ENCODE measurements at regions not wholly inside any gene's neighbourhood (a gene's known extent, or its start where the extent isn't known, plus 50 kb on each side); places are given as distances from the start of the nearest gene placed in this dataset.

- no peak overlapping the region for H3K4me3 ChIP-seq (ENCODE audit: low read depth, low read length)
- TF ChIP-seq, protein P1, sequence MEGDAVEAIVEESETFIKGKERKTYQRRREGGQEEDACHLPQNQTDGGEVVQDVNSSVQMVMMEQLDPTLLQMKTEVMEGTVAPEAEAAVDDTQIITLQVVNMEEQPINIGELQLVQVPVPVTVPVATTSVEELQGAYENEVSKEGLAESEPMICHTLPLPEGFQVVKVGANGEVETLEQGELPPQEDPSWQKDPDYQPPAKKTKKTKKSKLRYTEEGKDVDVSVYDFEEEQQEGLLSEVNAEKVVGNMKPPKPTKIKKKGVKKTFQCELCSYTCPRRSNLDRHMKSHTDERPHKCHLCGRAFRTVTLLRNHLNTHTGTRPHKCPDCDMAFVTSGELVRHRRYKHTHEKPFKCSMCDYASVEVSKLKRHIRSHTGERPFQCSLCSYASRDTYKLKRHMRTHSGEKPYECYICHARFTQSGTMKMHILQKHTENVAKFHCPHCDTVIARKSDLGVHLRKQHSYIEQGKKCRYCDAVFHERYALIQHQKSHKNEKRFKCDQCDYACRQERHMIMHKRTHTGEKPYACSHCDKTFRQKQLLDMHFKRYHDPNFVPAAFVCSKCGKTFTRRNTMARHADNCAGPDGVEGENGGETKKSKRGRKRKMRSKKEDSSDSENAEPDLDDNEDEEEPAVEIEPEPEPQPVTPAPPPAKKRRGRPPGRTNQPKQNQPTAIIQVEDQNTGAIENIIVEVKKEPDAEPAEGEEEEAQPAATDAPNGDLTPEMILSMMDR (IDR thresholded peaks at IDR 0.05; ENCODE audit: low read depth, low read length) = no peak
Observed at GRCh38 chr11:13076961-13077360, 67.8 kb downstream of the RASSF10 start.

DNA sequence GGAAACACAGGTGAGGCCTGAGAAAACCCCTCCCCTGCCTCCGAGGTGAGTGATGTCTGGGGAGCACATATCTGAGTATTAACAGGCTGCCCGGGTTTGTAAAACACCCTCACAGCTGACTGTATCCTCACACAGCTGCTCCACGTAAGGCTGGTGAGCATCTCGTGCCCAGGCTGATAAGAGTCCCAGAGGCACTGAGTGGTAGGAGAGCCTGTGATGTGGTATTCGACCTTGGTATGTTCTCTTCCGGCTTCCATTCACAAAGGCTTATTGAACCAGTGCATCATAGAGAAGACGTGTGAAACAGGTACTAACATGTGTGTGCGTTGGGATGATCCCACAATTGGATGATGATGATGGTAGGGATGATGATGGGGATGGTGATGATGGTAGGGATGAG lies 71.7 kb downstream of the RASSF10 start:
- H3K4me3 ChIP-seq (ENCODE audit: low read depth, low read length) = no peak overlapping the region
- TF ChIP-seq, protein P1 (IDR thresholded peaks at IDR 0.05; ENCODE audit: low read depth, low read length) = no peak

- TF ChIP-seq, protein P1 (IDR thresholded peaks at IDR 0.05; ENCODE audit: low read depth, low read length) = no peak
- H3K4me3 ChIP-seq (ENCODE audit: low read depth, low read length) = no peak overlapping the region
Observed at GRCh38 chr11:13082588-13082987, 73.5 kb downstream of the RASSF10 start.

DNA sequence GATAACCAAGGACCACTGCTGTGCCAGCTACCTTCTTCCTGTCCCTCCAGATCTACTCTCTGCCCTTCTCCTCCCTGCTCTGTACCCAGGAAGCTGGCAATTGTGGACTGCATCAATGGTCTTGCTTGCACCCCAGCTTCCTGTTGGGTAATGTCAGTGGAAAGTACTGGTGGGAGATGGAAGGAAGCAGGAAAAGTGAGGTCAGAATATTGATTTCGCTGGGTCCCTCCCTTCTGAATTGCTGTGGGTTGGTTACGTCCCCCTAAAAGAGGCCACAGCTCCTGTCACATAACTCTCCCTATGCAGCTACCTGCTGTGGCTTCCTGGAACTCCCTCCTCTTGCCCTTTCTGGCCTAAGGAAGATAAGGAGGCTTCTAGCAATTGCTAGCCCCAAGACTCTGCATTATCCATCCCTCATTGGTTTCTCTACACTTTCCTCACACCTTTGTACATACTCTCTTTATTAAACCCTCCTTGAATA lies 81.2 kb downstream of the RASSF10 start:
- no peak overlapping the region for H3K4me3 ChIP-seq (ENCODE audit: low read depth, low read length)
- TF ChIP-seq, protein P1 (IDR thresholded peaks at IDR 0.05; ENCODE audit: low read depth, low read length) = no peak

DNA sequence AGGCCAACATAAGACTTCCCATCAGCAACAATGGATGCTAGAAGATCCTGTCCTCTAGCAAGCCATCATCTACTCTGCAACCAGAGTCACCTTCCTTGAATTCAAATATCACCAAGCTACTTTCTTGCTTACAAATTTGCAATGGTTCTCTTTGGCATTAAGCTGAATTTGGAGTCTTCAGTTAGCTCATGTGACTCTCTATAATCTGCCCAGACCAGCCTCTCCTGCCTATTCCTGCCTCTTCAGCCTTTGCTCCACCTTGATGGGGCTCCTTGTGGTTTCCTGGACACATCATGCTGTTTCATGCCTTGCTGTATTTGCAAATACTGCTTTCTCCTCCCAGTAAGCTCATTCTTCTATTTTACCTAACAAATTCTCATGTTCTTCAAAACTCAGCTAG lies 82.3 kb downstream of the RASSF10 start:
- TF ChIP-seq, protein P1 (IDR thresholded peaks at IDR 0.05; ENCODE audit: low read depth, low read length) = no peak
- H3K4me3 ChIP-seq (ENCODE audit: low read depth, low read length) = no peak overlapping the region

GRCh38 chr11:13091804-13092203 lies 82.7 kb downstream of the RASSF10 start:
- no peak overlapping the region for H3K4me3 ChIP-seq (ENCODE audit: low read depth, low read length)
- TF ChIP-seq, protein P1 (IDR thresholded peaks at IDR 0.05; ENCODE audit: low read depth, low read length) = no peak

DNA sequence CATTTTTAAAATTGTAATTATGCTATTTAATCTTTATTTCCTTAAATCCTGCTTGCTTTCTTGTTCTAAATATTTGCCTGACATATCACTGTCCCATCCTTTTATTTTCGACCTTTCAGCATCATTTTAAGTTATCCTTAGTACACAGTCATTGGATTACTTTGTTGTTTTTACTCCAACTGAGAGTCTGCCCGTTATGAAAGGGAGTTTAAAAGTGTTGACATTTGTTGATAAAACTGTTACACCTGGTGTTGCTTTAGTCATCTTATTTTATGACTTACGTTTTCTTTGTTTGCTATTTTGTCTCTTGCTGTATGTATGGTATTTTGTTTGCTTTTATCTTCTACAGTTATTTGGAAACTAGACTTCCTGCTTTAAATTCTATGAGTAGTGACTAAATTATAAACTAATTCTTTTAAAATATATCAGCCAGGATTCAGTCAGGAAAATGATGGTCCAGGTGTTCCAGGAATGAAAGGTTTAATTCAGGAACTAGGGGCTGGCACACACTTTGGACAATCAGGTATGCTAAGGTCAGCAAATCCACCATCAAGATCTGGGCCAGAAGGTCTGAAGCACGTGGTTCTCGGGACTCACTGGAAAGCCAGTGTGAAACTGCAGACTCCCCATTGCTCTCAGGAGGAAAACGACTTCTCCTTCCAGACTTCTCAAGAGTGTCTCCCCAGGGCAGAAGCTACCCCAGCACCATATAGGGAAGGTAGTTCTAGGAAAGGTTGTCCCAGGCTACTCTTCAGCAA lies 86.0 kb downstream of the RASSF10 start:
- no peak overlapping the region for H3K4me3 ChIP-seq (ENCODE audit: low read depth, low read length)

More for the DNA sequence above, 86.0 kb downstream of the RASSF10 start:
- TF ChIP-seq, protein P1 (IDR thresholded peaks at IDR 0.05; ENCODE audit: low read depth, low read length) = no peak

Data from WI38 (cell line).